NOMO-1 (cell line): ENCODE measurements at regions not wholly inside any gene's neighbourhood (a gene's known extent, or its start where the extent isn't known, plus 50 kb on each side); places are given as distances from the start of the nearest gene placed in this dataset.
A peak's percentile ranks its signal among the peaks of the same experiment; 100 is the strongest.

Experiments
- DNase-seq, 2 experiments: peaks; one replicate each; lab custom pipeline; 2025; ENCODE audit not compliant: unreplicated experiment in 2 of 2; lab: John Stamatoyannopoulos, UW

GRCh38 chr10:6781133-6781770 is 201.2 kb upstream of the PRKCQ start:
- peak in 1 of 2 experiments; percentile 30 for DNase-seq

GRCh38 chr10:6780008-6780677 is 200.1 kb upstream of the PRKCQ start:
- no peak for DNase-seq

- no peak for DNase-seq
Observed at GRCh38 chr10:6778992-6779701, 199.1 kb upstream of the PRKCQ start.

DNA sequence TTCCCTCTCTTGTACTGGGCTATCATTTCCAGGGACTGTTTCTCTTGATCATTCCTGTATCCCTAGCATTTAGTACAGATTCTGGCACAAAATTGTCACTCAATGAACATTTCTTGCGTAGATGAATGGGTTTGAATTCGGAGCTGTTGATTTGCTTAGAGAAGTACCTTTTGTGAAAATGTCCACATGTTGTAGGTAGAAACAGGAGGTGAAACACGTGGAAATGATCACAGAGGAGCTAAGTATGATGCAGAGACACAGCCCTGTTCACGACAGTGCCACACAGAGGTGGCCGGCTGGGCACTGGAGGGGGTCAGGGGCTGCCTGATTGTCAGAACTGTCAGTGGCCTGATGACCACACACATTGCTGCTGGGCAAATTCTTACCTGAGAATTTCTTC is 196.1 kb upstream of the PRKCQ start:
- no peak for DNase-seq

- no peak for DNase-seq
Observed at GRCh38 chr10:6774406-6774805, 194.3 kb upstream of the PRKCQ start.

DNA sequence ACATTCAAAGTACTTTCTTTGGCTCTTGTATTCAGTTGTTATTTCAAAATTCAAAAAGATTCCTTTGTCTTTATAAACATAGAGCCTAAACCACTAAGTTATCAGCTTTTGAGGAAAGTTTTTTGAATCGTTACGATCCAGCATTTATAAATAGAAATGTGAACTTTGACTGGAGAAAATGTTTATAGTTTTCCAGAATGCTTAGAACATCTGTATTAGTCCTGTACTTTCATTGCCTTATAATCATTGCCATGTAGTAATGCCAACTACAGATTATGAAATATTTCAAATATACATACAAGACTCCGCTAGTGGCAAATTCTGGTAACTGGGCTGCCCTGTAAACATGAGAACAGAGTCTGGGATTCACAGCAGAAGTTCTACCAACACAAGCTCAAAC is 191.3 kb upstream of the PRKCQ start:
- no peak for DNase-seq

GRCh38 chr10:6770846-6771245 is 190.8 kb upstream of the PRKCQ start:
- no peak for DNase-seq

DNA sequence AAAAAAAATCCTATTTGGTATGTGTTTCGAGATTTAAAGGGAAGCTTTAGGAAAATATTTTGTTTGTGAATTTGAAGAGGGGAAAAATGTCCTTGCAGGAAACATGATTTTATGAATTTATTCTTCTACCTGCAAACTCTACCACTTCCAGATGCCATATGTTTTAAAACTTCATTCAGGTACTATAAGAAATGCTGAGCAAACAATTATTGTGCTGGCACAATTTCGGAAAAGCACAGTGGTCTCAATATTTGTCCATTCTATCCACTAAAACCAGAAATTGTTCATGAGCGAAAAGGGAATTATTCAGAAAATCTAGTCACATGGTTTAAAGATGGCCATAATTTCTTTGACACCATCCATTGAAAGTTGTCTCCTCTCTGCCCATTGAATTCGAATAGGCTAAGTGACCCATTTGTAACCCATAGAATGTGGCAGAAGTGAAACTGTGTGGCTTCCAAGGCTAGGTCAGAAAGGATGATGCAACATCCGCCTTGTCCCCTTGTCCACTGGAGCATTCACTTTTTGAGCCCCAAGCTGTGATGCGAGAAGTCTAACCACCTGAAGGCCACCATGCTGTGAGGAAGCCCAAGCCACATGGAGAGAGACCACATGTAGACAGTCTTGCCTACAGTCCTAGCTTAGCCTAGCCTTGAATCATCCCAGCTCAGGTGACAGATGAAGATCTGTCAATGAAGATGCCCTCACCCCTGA is 189.8 kb upstream of the PRKCQ start:
- DNase-seq: peak; percentile 35 to 67

DNA sequence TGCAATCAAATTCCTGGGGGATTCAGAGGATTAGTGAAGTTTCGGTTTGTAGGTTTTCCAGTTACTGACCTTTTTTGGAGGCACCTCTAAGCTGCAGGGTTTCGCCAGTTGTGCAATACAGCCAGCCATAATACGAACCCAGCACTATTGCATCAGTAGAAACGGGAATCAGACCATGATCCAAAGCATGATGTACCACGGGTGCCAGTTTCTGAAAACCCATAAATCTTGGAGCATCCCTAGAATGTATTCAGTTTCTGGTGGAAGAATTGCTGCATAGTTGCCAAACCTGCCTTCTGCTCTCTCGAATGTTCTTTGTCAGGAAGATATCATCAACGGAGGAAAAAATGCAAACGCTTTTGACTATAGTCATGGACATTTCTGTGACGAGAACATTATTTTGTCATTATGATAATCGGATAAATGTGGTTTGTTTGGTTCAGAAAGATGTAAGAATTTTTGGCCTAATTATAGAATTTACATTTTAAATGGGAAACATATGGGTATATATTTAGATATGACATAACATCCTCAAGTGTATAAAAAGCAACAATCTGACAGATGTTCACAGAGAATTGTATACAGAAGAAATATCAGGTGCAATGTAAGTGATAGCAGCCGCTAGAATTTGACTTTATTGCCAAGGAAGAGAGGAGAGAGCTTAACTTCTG is 186.2 kb upstream of the PRKCQ start:
- DNase-seq: no peak

- DNase-seq: no peak
Observed at GRCh38 chr10:6763423-6763822, 183.3 kb upstream of the PRKCQ start.

- DNase-seq: no peak
Observed at GRCh38 chr10:6763001-6763400, 182.9 kb upstream of the PRKCQ start.

DNA sequence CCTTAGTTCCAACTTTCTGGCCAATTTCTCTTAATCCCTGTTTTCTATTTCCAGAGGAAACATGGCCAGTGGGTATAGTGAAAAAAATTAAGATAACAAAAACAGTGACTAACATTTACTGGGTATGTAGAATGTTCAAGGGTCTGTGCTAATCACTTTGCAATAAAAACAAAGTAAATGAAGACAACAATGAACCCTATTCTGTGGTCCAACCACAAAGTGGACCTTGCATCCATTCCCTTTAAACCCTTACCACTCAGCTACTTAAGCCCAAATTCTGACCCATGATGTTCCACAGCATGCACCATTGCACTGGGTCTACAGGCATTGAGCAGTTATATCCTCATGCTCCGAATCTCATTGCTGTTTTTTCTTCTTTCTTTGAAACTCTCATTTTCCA is 179.9 kb upstream of the PRKCQ start:
- no peak for DNase-seq

DNA sequence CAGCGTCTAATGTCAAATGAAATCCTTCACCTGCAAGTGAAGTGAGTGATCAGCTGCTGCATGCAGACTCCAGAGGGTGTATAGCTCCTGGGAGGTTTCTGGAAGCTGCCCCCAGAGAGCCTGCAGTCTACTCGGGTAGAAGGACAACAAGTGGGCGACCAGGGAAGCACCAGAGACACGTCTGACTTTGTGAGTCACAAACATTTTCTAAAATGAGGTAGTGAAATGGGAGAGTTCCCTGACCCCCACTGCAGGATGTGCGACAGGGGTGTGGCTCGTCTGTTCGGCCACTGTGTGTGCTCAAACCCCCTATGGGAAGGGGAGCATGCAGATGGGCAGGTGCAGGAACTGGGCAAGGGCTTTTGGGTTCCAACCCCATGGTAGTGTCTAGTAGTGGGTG is 177.1 kb upstream of the PRKCQ start:
- no peak for DNase-seq

DNA sequence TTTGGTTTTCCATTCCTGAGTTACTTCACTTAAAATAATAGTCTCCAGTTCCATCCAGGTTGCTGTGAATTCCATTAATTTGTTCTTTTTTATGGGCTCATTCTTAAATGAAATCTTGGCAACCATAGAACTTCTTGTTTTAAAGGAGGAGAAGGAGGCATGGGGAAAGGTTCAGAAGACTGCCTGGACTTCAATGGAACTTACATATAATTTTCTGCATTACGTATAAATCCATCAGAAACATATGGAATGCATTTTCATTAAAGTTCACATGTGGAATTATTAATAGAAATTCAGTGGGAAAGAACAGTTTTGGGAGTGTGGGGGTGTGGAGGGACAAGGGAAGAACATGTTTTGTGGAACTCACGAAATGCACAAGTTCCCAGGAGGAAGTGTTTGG is 176.6 kb upstream of the PRKCQ start:
- DNase-seq: no peak

DNA sequence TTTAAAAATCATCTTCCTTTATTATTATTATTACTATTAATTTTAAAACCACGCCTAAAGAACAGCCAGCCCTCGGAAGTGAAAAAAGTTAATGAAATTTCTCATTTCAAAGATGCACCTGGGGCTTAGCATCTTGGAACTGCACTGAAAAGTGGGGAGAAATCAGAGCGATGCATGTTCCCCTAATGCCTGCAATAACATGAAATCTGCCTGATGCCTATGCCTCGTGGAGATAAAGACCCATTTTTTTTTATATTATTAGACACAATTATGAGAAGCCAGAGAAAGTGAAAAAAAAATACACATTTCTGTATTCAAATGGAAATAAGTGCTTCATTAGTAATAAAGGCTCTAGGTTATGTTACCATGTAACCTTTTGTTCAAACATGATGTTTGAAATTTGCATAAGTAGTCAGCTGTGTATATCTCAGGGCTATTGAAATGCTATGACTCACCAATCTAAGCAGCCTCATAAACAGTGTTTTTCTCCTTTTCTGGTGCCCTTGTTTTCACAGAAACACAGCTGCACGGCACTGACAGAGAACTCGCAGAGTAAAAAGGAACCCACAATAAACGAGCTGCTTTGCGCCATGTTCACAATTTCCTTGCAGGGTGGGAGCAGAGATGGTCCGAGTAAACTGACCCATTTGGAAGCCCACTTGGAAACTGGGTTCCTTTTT is 175.8 kb upstream of the PRKCQ start:
- DNase-seq: no peak

- no peak for DNase-seq
Observed at GRCh38 chr10:6753644-6754043, 173.6 kb upstream of the PRKCQ start.

DNA sequence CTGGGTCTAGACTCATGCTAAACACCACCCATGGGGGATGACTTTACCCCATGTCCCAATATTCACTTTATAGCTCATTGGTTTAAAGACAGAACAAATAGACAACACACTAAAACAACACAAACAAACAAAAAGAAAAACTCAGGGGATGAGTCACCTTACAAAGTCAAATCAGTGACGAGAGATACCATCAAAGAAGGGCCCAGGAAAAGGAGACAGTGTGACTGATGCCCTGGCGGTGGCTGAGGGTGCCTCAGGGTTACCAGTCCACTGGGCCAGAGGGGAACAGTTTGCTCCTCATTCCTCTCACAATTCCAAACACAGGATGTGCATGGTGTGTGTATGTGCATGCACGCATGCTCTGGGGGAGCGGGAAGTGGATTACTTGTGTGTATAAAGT is 171.3 kb upstream of the PRKCQ start:
- DNase-seq: no peak

GRCh38 chr10:6748981-6749635 is 169.0 kb upstream of the PRKCQ start:
- no peak for DNase-seq

- no peak for DNase-seq
Observed at GRCh38 chr10:6748029-6748428, 168.0 kb upstream of the PRKCQ start.

GRCh38 chr10:6746782-6747181 is 166.7 kb upstream of the PRKCQ start:
- no peak for DNase-seq
